PC-3 (cell line): ENCODE measurements at regions not wholly inside any gene's neighbourhood (a gene's known extent, or its start where the extent isn't known, plus 50 kb on each side); places are given as distances from the start of the nearest gene placed in this dataset.

ENCODE experiments used
- EZH2 ChIP-seq: fragments of 300-600 bp; sonication (generic); IDR thresholded peaks from one replicate; pipeline ENCODE4 v1.6.1; 2017; ENCODE audit warnings: antibody characterized with exemption, mild to moderate bottlenecking, low read length; ENCODE audit not compliant: unreplicated experiment
- EZH2phosphoT487 ChIP-seq: fragments of 300-600 bp; sonication (generic); IDR thresholded peaks from 2 replicates; pipeline ENCODE4 v1.6.1; 2018; ENCODE audit warnings: mild to moderate bottlenecking, antibody characterized with exemption, low read length, borderline replicate concordance
- TF ChIP-seq, protein P1 (sequence below): fragments of 300-600 bp; sonication (generic); conservative IDR thresholded peaks from 2 replicates; pipeline ENCODE4 v1.5.1; 2017; ENCODE audit warnings: antibody characterized with exemption, low read depth, mild to moderate bottlenecking, low read length

DNA sequence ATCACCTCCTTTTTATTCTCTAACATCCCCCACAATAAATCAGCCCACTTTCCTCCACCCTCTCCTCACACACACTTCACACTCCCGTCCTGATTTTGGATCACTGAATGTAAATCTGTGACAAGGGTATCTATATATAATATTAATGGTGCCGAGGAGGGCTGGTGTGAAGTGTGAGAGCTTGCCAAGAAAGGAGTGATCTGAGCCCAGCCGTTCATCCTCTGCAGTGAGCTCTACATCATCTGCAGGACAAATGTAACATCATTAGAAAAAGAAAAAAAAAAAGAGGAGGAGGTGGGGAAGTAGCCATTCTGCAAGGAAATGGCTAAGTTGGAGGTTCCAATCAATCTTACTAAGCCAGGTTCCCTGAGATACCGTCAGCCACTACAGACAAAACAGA lies 291.7 kb upstream of the RRP15 start:
- TF ChIP-seq, protein P1, sequence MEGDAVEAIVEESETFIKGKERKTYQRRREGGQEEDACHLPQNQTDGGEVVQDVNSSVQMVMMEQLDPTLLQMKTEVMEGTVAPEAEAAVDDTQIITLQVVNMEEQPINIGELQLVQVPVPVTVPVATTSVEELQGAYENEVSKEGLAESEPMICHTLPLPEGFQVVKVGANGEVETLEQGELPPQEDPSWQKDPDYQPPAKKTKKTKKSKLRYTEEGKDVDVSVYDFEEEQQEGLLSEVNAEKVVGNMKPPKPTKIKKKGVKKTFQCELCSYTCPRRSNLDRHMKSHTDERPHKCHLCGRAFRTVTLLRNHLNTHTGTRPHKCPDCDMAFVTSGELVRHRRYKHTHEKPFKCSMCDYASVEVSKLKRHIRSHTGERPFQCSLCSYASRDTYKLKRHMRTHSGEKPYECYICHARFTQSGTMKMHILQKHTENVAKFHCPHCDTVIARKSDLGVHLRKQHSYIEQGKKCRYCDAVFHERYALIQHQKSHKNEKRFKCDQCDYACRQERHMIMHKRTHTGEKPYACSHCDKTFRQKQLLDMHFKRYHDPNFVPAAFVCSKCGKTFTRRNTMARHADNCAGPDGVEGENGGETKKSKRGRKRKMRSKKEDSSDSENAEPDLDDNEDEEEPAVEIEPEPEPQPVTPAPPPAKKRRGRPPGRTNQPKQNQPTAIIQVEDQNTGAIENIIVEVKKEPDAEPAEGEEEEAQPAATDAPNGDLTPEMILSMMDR = no peak
- TF ChIP-seq EZH2 (no peak), EZH2phosphoT487 (no peak)
